ENCODE measurements at regions not wholly inside any gene's neighbourhood (a gene's known extent, or its start where the extent isn't known, plus 50 kb on each side); places are given as distances from the start of the nearest gene placed in this dataset.
A peak's percentile ranks its signal among the peaks of the same experiment; 100 is the strongest.

GRCh38 chr11:113546757-113547507 lies 71.7 kb upstream of the DRD2 start:
- TF ChIP-seq EZH2 (IDR thresholded peaks at IDR 0.05; ENCODE audit: borderline replicate concordance, low read depth, low read length, severe bottlenecking) (no peak), POLR2AphosphoS5 (IDR thresholded peaks at IDR 0.05; ENCODE audit: insufficient read depth, low read depth, low read length) (no peak), MAX (IDR thresholded peaks at IDR 0.05; ENCODE audit: insufficient read depth, insufficient read length) (no peak), POLR2A (IDR thresholded peaks at IDR 0.05; ENCODE audit: low read depth, low read length) (no peak), FOS (IDR thresholded peaks at IDR 0.05; ENCODE audit: borderline replicate concordance, insufficient read depth, low read length) (peak; percentile 46)
- TF ChIP-seq, protein P1, sequence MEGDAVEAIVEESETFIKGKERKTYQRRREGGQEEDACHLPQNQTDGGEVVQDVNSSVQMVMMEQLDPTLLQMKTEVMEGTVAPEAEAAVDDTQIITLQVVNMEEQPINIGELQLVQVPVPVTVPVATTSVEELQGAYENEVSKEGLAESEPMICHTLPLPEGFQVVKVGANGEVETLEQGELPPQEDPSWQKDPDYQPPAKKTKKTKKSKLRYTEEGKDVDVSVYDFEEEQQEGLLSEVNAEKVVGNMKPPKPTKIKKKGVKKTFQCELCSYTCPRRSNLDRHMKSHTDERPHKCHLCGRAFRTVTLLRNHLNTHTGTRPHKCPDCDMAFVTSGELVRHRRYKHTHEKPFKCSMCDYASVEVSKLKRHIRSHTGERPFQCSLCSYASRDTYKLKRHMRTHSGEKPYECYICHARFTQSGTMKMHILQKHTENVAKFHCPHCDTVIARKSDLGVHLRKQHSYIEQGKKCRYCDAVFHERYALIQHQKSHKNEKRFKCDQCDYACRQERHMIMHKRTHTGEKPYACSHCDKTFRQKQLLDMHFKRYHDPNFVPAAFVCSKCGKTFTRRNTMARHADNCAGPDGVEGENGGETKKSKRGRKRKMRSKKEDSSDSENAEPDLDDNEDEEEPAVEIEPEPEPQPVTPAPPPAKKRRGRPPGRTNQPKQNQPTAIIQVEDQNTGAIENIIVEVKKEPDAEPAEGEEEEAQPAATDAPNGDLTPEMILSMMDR (IDR thresholded peaks at IDR 0.05; ENCODE audit: extremely low read depth in 1 of 2, insufficient read depth in 1 of 2, low read depth in 1 of 2, low read length in 2 of 2) = no peak

Measured in endothelial cell of umbilical vein (primary cell).